Transverse colon (tissue), 4 donors: ENCODE measurements at regions not wholly inside any gene's neighbourhood (a gene's known extent, or its start where the extent isn't known, plus 50 kb on each side); places are given as distances from the start of the nearest gene placed in this dataset.

ENCODE experiments used
- DNase-seq: peaks from one replicate; pipeline ENCODE4 v3.0.0-alpha.2; 2019
- H3K27ac ChIP-seq, 4 donors: fragments of 200-600 bp; sonication (generic); 2 replicates each; pipeline ENCODE4 v1.5.1; 2016 to 2018; ENCODE audit warnings: inconsistent platforms in 4 of 4
- H3K27me3 ChIP-seq: fragments of 200-600 bp; sonication (generic); 2 replicates; pipeline ENCODE4 v1.5.1; 2017; ENCODE audit warnings: inconsistent platforms
- H3K36me3 ChIP-seq, 4 donors: fragments of 200-600 bp; sonication (generic); 2 replicates each; pipeline ENCODE4 v1.5.1; 2017 to 2019; ENCODE audit warnings: inconsistent platforms in 4 of 4
- H3K4me1 ChIP-seq, 4 donors: fragments of 200-600 bp; sonication (generic); 2 replicates each; pipeline ENCODE4 v1.5.1; 2017 to 2020; ENCODE audit warnings: inconsistent platforms in 4 of 4
- H3K4me3 ChIP-seq, 4 donors: fragments of 200-600 bp; sonication (generic); 1 replicate in 1 of 4; 2 replicates in 3 of 4; pipeline versions ENCODE4 v1.5.1 to v1.6.1; 2017 to 2019; ENCODE audit warnings: inconsistent platforms in 4 of 4
- H3K9me3 ChIP-seq, 2 donors: fragments of 200-600 bp; sonication (generic); 2 replicates each; pipeline ENCODE4 v1.5.1; 2017 to 2019; ENCODE audit warnings: inconsistent platforms in 2 of 2
- EP300 ChIP-seq: sonication (generic); formaldehyde crosslinking; IDR thresholded peaks from one replicate; pipeline ENCODE4 v1.6.1; 2017; ENCODE audit warnings: antibody characterized with exemption, low read depth
- POLR2A ChIP-seq: fragments of 450-650 bp; IDR thresholded peaks from one replicate; pipeline ENCODE4 v1.6.1; 2016; ENCODE audit warnings: antibody characterized with exemption, mild to moderate bottlenecking, moderate library complexity
- POLR2AphosphoS5 ChIP-seq, 3 donors: sonication (generic); formaldehyde crosslinking; IDR thresholded peaks; one replicate each; pipeline ENCODE4 v1.6.1; 2016; ENCODE audit warnings: antibody characterized with exemption in 3 of 3
- WGBS, 2 donors: methylation state at CpG; one replicate each; pipeline ENCODE4 v1.1.5; 2018; ENCODE audit warnings: low coverage in 1 of 2; 5-methylcytosine and 5-hydroxymethylcytosine counted together
- in situ Hi-C, 4 donors: fragments of 200-750 bp; cut with MboI; loops; one replicate each; pipeline versions ENCODE4 v1.15.0 to v1.15.1; 2017; ENCODE audit warnings: low sequenced_read_pairs in 3 of 4, low pct_ligation_motif_present in 1 of 4, low pct_unique_long_range_greater_than_20kb in 1 of 4
- intact Hi-C: fragments of 100-400 bp; cut with DNase I; formaldehyde crosslinking; loops from one replicate; pipeline ENCODE4 v1.15.1; 2023; ENCODE audit warnings: low total_unique reads
- TF ChIP-seq, protein P1 (sequence below), 5 experiments: fragments of 200-600 bp in 3 of 5; fragments of 450-650 bp in 2 of 5; sonication (generic) in 3 of 5; IDR thresholded peaks; 1 replicate in 2 of 5; 2 replicates in 3 of 5; pipeline ENCODE4 v1.5.1; 2016 to 2017; ENCODE audit warnings: antibody characterized with exemption in 5 of 5, inconsistent platforms in 3 of 5, mild to moderate bottlenecking in 2 of 5, moderate library complexity in 1 of 5

GRCh38 chr2:66649006-66649405, 214.1 kb downstream of the MEIS1 start:
- WGBS, 2 donors: 63 to 68% methylated on average over 4 of the region's 4 CpGs
- TF ChIP-seq, protein P1, sequence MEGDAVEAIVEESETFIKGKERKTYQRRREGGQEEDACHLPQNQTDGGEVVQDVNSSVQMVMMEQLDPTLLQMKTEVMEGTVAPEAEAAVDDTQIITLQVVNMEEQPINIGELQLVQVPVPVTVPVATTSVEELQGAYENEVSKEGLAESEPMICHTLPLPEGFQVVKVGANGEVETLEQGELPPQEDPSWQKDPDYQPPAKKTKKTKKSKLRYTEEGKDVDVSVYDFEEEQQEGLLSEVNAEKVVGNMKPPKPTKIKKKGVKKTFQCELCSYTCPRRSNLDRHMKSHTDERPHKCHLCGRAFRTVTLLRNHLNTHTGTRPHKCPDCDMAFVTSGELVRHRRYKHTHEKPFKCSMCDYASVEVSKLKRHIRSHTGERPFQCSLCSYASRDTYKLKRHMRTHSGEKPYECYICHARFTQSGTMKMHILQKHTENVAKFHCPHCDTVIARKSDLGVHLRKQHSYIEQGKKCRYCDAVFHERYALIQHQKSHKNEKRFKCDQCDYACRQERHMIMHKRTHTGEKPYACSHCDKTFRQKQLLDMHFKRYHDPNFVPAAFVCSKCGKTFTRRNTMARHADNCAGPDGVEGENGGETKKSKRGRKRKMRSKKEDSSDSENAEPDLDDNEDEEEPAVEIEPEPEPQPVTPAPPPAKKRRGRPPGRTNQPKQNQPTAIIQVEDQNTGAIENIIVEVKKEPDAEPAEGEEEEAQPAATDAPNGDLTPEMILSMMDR (IDR thresholded peaks at IDR 0.05): no peak
- no peak for TF ChIP-seq EP300
- TF ChIP-seq POLR2A: no peak
- TF ChIP-seq POLR2AphosphoS5 (IDR thresholded peaks at IDR 0.05): no peak
- intact Hi-C loops: no loop called here

GRCh38 chr2:66651295-66651694, 216.4 kb downstream of the MEIS1 start:
- Histone ChIP-seq H3K9me3 (no peaks in the 10 kb centered on the region), H3K4me1 (no peaks in the 10 kb centered on the region), H3K36me3 (no peaks in the 10 kb centered on the region), H3K4me3 (no peak overlapping the region), H3K27me3 (no peaks in the 10 kb centered on the region), H3K27ac (no peak overlapping the region)
- intact Hi-C loops (no loop called here), in situ Hi-C loops (no loop called here)
- TF ChIP-seq EP300: no peak
- TF ChIP-seq POLR2AphosphoS5 (IDR thresholded peaks at IDR 0.05): no peak
- no peak for DNase-seq

More at GRCh38 chr2:66649006-66649405, 214.1 kb downstream of the MEIS1 start:
- no peak for DNase-seq
- Histone ChIP-seq H3K27ac (no peak overlapping the region), H3K27me3 (no peaks in the 10 kb centered on the region), H3K4me3 (no peak overlapping the region), H3K36me3 (no peaks in the 10 kb centered on the region), H3K9me3 (no peaks in the 10 kb centered on the region), H3K4me1 (no peaks in the 10 kb centered on the region)
- in situ Hi-C loops: no loop called here

GRCh38 chr2:66660804-66661203, 225.9 kb downstream of the MEIS1 start:
- no peak for TF ChIP-seq EP300
- TF ChIP-seq, protein P1 (IDR thresholded peaks at IDR 0.05): no peak
- no peak for TF ChIP-seq POLR2AphosphoS5 (IDR thresholded peaks at IDR 0.05)
- TF ChIP-seq POLR2A: no peak
- Histone ChIP-seq H3K27me3 (no peaks in the 10 kb centered on the region), H3K27ac (no peak overlapping the region), H3K4me1 (no peaks in the 10 kb centered on the region), H3K9me3 (no peaks in the 10 kb centered on the region), H3K4me3 (no peak overlapping the region), H3K36me3 (no peaks in the 10 kb centered on the region)
- DNase-seq: no peak
- in situ Hi-C loops (no loop called here), intact Hi-C loops (no loop called here)

- Histone ChIP-seq H3K27me3 (no peaks in the 10 kb centered on the region), H3K4me1 (no peaks in the 10 kb centered on the region), H3K4me3 (no peak overlapping the region), H3K36me3 (no peaks in the 10 kb centered on the region), H3K27ac (no peak overlapping the region), H3K9me3 (no peaks in the 10 kb centered on the region)
- TF ChIP-seq, protein P1 (IDR thresholded peaks at IDR 0.05): no peak
- TF ChIP-seq POLR2AphosphoS5 (IDR thresholded peaks at IDR 0.05): no peak
- no peak for TF ChIP-seq POLR2A
- TF ChIP-seq EP300: no peak
- intact Hi-C loops: no loop called here
- no peak for DNase-seq
- 52% methylated on average over 9 of the region's 10 CpGs; no CpG with 5 or more reads in 1 of the 2 donors for WGBS, 2 donors
- in situ Hi-C loops: no loop called here
These were observed 226.6 kb downstream of the MEIS1 start for GRCh38 chr2:66661253-66662173.
